ENCODE measurements at regions not wholly inside any gene's neighbourhood (a gene's known extent, or its start where the extent isn't known, plus 50 kb on each side); places are given as distances from the start of the nearest gene placed in this dataset.
A peak's percentile ranks its signal among the peaks of the same experiment; 100 is the strongest.
"Not testable (repeated sequence)": the region's sequence is repeated elsewhere in the genome, so short reads cannot be mapped to it uniquely, and the experiment has no call there.

DNA sequence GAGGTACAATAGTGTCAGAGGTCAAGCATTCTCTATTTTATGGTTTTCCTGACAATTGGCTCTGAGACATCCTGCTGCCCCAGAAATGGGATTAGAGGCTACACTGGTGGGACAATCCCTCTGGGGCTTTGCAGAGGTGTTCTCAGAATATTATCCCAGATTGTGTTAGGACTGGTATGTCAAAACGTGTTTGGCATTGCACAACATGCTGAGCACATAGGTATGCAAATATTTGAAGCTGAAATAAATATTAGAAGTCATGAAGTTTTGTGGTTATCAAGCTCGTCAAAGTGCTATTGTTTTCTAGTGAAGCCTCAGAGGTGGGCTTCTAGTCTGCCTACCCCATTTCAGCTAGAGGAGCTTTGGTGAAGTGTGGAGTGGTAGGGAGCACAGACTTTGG lies 304.4 kb downstream of the MAN2A1 start:
- DNase-seq (no peak), ATAC-seq (no peak)
- no peaks in the 10 kb centered on the region for H3K4me1 Mint-ChIP-seq
- no peak overlapping the region for H3K27ac Mint-ChIP-seq
- H3K4me3 Mint-ChIP-seq: no peak overlapping the region
- peaks cover 6 to 8% of the 10 kb centered on the region in 2 donors for H3K9me3 Mint-ChIP-seq
- H3K27me3 Mint-ChIP-seq: no peaks in the 10 kb centered on the region

DNA sequence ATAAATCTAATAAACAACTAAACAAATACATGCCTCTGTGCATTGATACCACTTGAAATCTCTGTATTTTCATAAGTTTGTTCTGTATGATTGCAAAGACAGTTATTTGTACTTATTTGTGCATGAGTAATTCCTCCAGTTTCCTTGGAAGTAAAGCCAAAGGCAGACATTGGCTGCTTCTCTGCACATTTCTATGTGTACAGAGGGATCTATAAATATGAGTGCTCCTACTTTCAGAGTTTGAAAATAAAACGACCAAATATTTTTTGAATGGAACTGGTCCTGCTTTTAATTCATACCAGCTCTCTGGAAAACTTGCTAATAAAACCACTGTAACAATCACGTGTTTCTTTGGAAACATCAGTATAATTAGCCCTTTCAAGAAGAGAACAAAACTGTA lies 306.5 kb downstream of the MAN2A1 start:
- no peak for DNase-seq
- ATAC-seq: no peak
- H3K27me3 Mint-ChIP-seq: no peaks in the 10 kb centered on the region
- H3K4me1 Mint-ChIP-seq: peaks cover 9% of the 10 kb centered on the region
- peaks cover 6 to 8% of the 10 kb centered on the region in 2 donors for H3K9me3 Mint-ChIP-seq
- no peak overlapping the region for H3K27ac Mint-ChIP-seq
- H3K4me3 Mint-ChIP-seq: no peak overlapping the region

DNA sequence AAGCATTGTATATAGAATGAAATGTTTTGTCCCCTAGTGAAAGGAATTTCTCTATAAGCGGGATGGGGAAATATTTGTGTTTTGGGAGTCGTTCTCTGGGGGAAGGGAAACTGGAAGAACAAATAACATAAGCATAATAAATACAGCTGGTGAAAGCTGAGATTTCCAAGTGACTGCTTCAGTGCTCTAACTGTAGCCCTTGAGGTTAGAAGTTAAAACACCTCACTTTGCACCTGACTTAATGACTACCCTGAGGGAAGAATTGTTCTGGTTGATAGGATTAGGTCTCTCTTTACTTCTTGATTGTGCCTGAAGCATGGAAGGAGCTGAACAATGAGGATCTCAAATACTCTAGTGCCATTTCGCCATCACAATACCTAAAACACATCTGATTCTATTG lies 307.4 kb downstream of the MAN2A1 start:
- ATAC-seq (no peak), DNase-seq (no peak)
- H3K4me1 Mint-ChIP-seq: peaks cover 17% of the 10 kb centered on the region
- H3K4me3 Mint-ChIP-seq: no peak overlapping the region
- H3K9me3 Mint-ChIP-seq: peaks cover 6 to 8% of the 10 kb centered on the region in 2 donors
- no peak overlapping the region for H3K27ac Mint-ChIP-seq
- no peaks in the 10 kb centered on the region for H3K27me3 Mint-ChIP-seq

DNA sequence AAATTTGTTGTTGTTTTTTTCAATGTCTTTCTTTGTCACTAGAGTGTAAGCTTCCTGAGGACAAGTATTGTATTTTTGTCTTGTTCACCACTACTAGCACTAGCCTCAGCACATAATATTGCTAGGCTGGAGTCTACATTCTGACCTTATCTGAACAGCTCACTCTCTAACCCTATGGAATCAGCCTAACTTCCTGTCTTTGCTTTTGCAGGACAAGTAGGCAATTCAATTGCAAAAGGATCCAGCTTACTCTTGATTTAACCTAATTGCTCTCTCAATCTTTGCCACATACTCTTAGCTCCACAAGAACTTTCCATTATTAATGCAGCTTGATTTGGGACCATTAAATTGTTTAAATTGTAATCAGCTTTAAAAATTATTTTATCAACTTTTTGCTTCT lies 308.5 kb downstream of the MAN2A1 start:
- ATAC-seq: no peak
- DNase-seq: no peak
- Mint-ChIP-seq H3K27ac (no peak overlapping the region), H3K27me3 (no peaks in the 10 kb centered on the region), H3K4me1 (peaks cover 17% of the 10 kb centered on the region), H3K4me3 (no peak overlapping the region), H3K9me3 (peaks cover 6 to 8% of the 10 kb centered on the region in 2 donors)

DNA sequence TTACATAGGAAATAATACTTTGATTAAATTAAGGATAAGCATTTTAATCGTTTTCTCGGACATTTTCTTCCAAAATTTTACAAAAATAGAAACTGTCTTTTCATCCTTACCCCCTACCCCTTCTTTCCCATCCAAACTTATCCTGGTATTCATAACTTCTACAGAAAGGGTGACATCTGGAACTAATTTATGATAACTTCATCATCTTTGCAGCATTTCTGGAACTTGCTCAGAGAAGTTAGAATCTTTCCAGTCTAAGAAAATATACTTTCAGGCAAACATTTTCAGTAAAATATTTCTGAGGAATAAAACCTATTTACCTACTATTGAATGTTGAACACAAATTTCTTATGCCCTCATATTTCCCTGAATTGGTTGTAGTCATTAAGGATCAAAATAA lies 309.0 kb downstream of the MAN2A1 start:
- H3K27ac Mint-ChIP-seq: no peak overlapping the region

DNA sequence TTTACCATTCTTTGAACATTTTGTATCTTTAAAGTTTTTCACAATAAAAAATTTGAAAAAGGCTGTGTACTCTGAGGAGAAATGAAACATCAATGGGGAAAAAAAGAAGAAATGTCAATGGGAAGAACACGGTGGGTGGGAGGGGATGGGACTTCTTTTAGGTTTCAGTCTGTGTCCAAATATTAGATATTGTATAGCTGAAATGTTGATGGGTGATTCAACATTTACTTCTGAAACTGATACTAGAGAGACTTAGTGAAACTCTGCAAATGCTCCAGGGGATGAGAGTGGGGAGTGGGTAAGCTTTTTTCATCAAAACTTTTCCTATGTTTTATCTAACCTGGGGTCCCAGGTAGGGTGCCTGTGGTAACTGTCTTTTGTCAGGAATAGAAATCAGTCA lies 311.9 kb downstream of the MAN2A1 start:
- Mint-ChIP-seq H3K27ac (no peak overlapping the region), H3K9me3 (peaks cover 6 to 8% of the 10 kb centered on the region in 2 donors), H3K4me1 (peaks cover 17% of the 10 kb centered on the region), H3K27me3 (no peaks in the 10 kb centered on the region), H3K4me3 (no peak overlapping the region)
- ATAC-seq (no peak), DNase-seq (no peak)

More for the DNA sequence above, 309.0 kb downstream of the MAN2A1 start:
- Mint-ChIP-seq H3K4me1 (peaks cover 17% of the 10 kb centered on the region), H3K4me3 (no peak overlapping the region), H3K9me3 (peaks cover 6 to 8% of the 10 kb centered on the region in 2 donors), H3K27me3 (no peaks in the 10 kb centered on the region)
- ATAC-seq: no peak
- no peak for DNase-seq

DNA sequence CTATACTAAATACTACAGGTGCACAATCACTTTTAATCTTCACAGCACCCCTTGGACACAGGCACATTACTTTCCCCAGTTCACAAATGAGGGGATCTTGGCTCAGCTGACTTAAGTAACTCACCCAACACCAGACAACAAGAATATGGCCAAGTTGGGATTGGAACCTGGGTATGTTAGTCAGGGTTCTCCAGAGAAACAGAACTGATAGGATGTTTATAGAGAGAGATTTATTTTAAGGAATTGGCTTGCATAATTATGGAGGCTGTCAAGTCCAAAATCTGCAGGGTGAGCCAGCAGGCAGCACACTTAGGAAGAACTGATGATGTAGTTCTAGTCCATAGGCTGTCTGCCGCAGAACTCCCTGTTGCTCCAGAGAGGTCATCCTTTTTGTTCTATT lies 312.9 kb downstream of the MAN2A1 start:
- no peaks in the 10 kb centered on the region for H3K27me3 Mint-ChIP-seq
- ATAC-seq (no peak), DNase-seq (no peak)
- no peak overlapping the region for H3K4me3 Mint-ChIP-seq
- no peak overlapping the region for H3K27ac Mint-ChIP-seq
- H3K9me3 Mint-ChIP-seq: peaks cover 6 to 8% of the 10 kb centered on the region in 2 donors
- peaks cover 17% of the 10 kb centered on the region for H3K4me1 Mint-ChIP-seq

DNA sequence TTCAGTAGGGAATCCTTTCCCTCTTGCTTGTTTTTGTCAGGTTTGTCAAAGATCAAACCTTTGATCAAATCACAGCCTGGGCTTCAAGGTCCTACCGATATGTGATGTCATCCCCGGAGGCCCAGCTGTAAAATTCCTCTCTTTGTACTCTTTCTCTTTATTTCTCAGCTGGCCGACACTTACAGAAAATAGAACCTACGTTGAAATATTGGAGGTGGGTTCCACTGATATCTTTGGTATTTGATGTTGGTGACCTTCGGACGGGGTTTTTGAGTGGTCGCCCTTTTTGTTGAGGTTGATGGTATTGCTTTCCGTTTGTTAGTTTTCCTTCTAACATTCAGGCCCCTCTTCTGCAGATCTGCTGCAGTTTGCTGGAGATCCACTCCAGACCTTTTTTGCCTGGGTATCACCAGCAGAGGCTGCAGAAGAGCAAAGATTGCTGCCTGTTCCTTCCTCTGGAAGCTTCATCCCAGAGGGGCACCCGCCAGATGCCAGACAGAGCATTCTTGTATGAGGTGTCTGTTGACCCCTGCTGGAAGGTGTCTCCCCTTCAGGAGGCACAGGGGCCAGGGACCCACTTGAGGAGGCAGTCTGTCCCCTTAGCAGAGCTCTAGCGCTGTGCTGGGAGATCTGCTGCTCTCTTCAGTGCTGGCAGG lies 316.3 kb downstream of the MAN2A1 start:
- H3K27me3 Mint-ChIP-seq, ATAC-seq, DNase-seq, H3K4me3 Mint-ChIP-seq, H3K9me3 Mint-ChIP-seq, H3K27ac Mint-ChIP-seq: not testable (repeated sequence)
- H3K4me1 Mint-ChIP-seq: peaks cover 10% of the 10 kb centered on the region

DNA sequence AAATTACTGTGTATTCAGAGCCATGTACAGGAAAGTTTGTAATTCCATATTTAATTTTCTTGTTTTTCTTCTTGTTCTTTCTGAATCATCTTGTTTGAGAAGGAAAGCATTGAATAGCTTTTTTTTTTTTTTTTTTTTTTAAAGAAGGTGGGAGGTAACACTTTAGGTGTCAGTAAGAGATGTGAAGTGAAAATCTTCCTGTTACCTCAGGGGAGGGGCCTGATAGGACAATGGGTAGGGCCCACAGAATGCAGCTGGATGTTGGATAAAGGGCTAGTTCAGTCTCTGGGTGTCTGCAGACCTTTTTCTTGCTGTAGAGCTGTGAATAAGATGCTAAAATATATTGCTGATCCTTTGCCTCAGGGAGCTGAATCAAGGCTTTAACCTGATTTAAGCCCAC lies 317.4 kb downstream of the MAN2A1 start:
- no peaks in the 10 kb centered on the region for H3K4me1 Mint-ChIP-seq
- no peak overlapping the region for H3K4me3 Mint-ChIP-seq
- no peaks in the 10 kb centered on the region for H3K9me3 Mint-ChIP-seq
- DNase-seq (no peak), ATAC-seq (no peak)
- H3K27me3 Mint-ChIP-seq: no peaks in the 10 kb centered on the region
- no peak overlapping the region for H3K27ac Mint-ChIP-seq

DNA sequence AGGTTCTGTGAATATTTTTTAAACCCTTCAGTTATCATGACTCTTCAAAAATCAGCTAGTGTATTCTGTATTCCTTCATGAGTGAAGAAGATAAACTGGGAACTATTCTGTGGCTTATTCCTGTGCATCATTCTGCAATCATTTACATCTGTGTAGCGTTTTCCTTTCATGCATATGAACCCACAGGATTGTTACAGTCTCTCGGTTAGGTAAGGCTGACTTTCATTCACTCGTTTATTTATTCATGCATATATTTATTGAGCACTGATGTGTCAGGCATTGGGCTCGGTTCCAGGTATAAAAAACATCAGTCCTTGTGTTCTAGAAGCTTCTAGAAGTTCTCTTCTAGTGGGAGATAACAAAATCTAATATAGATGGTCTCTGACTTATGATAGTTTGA lies 318.4 kb downstream of the MAN2A1 start:
- no peaks in the 10 kb centered on the region for H3K4me1 Mint-ChIP-seq
- DNase-seq (no peak), ATAC-seq (no peak)
- no peak overlapping the region for H3K4me3 Mint-ChIP-seq
- no peak overlapping the region for H3K27ac Mint-ChIP-seq
- H3K27me3 Mint-ChIP-seq: no peaks in the 10 kb centered on the region
- peaks cover 0 to 3% of the 10 kb centered on the region in 2 donors for H3K9me3 Mint-ChIP-seq

DNA sequence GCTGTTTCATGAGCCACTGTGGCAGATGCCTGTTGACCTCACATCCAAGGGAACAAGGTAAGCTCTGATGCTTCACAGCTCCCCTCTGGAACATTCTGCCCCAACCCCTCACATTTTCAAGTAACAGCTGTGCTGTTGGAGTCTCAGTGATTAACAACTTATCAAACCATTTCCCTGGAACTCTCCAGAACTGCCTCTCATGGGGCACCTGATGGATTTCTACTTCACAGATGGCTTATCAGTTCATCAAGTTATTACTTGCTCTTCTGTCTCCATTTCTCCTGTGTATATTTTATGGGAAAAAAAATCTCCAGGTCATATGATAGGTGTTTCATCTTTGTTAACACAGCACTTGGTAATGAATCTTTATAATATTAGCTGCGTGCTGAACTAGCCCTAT lies 322.4 kb downstream of the MAN2A1 start:
- Mint-ChIP-seq H3K4me1 (no peaks in the 10 kb centered on the region), H3K27me3 (no peaks in the 10 kb centered on the region), H3K27ac (no peak overlapping the region), H3K4me3 (no peak overlapping the region), H3K9me3 (peaks cover 8 to 14% of the 10 kb centered on the region in 2 donors)
- DNase-seq (no peak), ATAC-seq (no peak)

DNA sequence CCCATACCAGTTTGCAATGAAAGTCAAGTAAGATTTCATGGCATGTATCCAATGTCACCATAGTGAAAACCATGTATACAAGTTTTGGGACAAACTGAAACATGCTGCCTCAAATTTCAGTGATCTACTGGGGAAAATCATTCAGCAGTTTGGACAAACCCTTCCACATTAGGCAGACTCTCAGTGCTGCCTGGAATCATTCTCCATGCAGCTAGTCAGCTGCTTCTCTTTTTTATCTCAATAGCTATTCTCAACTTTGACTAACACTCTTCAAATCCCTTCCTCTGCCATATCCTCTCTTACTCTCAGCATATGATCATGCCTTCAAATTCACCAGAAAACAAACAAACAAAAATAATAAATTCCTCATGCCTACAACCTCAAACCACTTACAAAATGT lies 323.3 kb downstream of the MAN2A1 start:
- no peak for DNase-seq
- Mint-ChIP-seq H3K27ac (peak overlapping the region in 1 of 2 donors; percentile 13), H3K4me3 (no peak overlapping the region), H3K4me1 (no peaks in the 10 kb centered on the region), H3K9me3 (peaks cover 8 to 14% of the 10 kb centered on the region in 2 donors), H3K27me3 (no peaks in the 10 kb centered on the region)
- no peak for ATAC-seq

DNA sequence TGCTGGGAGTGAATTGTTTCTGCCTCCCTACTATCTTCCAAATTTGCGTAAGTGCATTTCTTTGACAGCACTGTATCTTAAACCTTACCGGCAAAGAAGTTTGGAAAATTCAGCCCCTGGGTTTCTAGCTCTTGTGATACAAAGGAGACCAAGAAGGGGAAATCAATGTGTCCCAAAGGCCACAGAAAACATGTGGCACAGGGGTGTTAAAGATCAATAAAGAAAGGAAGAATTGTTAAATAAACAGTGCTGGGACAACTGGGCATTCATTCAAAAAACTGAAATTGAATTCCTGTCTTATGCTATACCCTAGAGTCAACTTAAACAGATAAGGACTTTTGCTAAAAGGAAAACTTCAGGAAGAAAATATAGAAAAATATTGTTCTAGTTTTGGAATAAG lies 328.1 kb downstream of the MAN2A1 start:
- H3K4me1 Mint-ChIP-seq: no peaks in the 10 kb centered on the region
- peak overlapping the region in 1 of 2 donors; percentile 81 for H3K27ac Mint-ChIP-seq
- H3K9me3 Mint-ChIP-seq: peaks cover 8 to 14% of the 10 kb centered on the region in 2 donors
- no peak overlapping the region for H3K4me3 Mint-ChIP-seq
- H3K27me3 Mint-ChIP-seq: no peaks in the 10 kb centered on the region
- ATAC-seq (no peak), DNase-seq (no peak)

DNA sequence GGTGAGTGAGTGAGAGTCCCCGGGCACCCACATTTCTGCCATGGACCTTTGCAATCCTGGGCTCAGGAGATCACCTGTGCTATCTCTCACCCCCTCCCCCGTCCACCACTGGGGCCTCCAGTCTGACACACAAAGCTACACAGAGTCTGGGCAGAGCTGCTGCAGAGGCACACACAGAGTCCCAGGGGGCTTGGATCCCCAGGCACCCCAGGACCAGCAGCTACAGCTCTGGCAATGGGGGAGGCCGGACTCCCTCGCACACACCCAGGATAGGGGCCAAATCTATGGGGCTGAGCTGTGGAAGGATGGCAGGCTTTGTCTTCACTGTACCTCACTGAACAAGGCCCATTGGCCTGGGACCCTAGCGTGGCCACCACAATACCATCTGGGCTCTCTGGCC lies 328.8 kb downstream of the MAN2A1 start:
- ATAC-seq: no peak
- no peak for DNase-seq
- Mint-ChIP-seq H3K27ac (no peak overlapping the region), H3K4me3 (no peak overlapping the region), H3K9me3 (peaks cover 6 to 7% of the 10 kb centered on the region in 2 donors), H3K4me1 (no peaks in the 10 kb centered on the region), H3K27me3 (no peaks in the 10 kb centered on the region)

DNA sequence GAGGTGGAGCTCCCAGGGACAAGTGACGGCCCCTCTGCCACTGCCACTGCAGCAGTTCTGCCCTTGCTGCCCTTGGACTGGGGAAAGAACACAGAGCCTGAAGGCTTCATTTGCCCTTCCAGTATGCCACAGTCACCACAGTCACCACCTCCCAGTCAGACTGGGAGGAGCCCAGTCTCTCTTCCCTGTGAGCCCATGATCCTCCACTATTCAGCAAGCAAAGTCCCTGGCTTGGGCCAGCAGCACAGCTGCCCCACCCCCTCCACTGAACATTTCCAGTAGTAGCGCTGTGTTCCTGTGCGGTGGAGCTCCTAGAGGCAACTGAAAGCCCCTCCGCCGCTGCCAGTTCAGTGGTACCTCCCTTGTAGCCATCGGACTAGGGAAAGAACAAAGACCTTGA lies 329.4 kb downstream of the MAN2A1 start:
- Mint-ChIP-seq H3K4me1 (no peaks in the 10 kb centered on the region), H3K27ac (peak overlapping the region in 1 of 2 donors; percentile 69), H3K27me3 (no peaks in the 10 kb centered on the region), H3K9me3 (peaks cover under 1 to 9% of the 10 kb centered on the region in 2 donors), H3K4me3 (no peak overlapping the region)
- no peak for ATAC-seq
- DNase-seq: no peak

DNA sequence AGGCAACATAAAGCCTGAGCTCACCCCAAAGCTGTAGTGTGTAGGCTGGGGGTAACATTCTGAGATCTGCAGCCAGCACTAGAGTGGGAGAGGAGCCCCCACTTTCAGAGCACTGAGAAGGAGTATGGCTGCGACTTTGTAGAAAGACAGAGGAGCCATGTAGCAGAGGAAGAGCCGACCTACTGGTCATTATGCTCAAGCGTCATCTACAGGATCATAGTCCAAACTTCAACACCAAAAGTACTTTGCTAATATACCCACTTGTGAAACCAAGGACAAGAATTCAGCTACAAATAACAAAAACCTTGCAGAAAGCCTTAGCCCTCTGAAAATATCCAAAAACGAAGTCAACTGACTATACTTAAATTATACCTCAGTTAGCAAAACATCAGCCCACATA lies 330.1 kb downstream of the MAN2A1 start:
- Mint-ChIP-seq H3K9me3 (peaks cover 0 to 5% of the 10 kb centered on the region in 2 donors), H3K27me3 (no peaks in the 10 kb centered on the region), H3K27ac (no peak overlapping the region), H3K4me3 (no peak overlapping the region), H3K4me1 (no peaks in the 10 kb centered on the region)
- no peak for ATAC-seq
- no peak for DNase-seq

DNA sequence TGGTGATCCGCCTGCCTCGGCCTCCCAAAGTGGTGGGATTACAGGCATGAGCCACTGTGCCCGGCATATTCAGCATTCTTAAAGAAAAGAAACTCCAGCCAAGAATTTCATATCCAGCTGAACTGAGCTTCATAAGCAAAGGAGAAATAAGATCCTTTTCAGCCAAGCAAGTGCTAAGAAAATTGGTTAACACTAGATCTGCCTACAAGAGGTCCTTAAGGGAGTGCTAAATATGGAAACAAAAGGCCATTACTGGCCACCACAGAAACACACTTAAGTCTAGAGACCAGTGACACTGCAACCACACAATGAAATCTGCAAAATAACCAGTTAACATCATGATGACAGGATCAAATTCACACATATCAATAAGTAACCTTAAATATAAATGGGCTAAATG lies 331.5 kb downstream of the MAN2A1 start:
- Mint-ChIP-seq H3K27ac (no peak overlapping the region), H3K27me3 (no peaks in the 10 kb centered on the region), H3K4me3 (no peak overlapping the region), H3K9me3 (peaks cover 0 to 5% of the 10 kb centered on the region in 2 donors), H3K4me1 (no peaks in the 10 kb centered on the region)
- ATAC-seq: no peak
- no peak for DNase-seq

Data from stimulated activated naive CD8-positive, alpha-beta T cell treated with anti-CD3 and anti-CD28 coated beads, Interleukin-15, amount 100 ng/mL, for 72 hours (primary cell).